ENCODE measurements at regions not wholly inside any gene's neighbourhood (a gene's known extent, or its start where the extent isn't known, plus 50 kb on each side); places are given as distances from the start of the nearest gene placed in this dataset.

DNA sequence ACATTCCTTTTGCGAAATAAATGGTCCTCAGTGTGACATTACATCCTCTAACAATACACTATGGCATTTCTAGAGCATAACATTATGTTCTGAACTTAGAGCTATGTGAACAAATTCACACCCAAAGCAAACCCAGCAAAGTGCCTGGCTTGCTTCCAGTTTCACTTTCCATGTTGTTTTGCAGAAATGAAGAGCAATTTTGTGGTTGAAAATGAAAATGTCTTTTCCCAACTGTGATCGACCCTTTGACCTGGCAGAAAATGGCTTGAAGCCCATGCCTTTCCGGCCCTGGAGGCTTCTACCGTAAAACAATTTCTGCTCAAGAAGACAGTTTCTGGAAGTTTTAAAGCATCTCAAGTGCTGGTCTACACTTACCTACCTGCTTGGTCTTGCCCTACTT is 344.7 kb upstream of the RGMB start:
- TF ChIP-seq CTCF (conservative IDR thresholded peaks at IDR 0.05; ENCODE audit: low read depth, low read length), result no peak
- TF ChIP-seq CEBPB (IDR thresholded peaks at IDR 0.05; ENCODE audit: low read depth, low read length), result no peak
- no peak for TF ChIP-seq NFE2L2 (IDR thresholded peaks at IDR 0.05; ENCODE audit: low read depth, low read length)
- no peak for TF ChIP-seq POLR2A (IDR thresholded peaks at IDR 0.05; ENCODE audit: low read depth, low read length)
- no peak for TF ChIP-seq RFX5 (IDR thresholded peaks at IDR 0.05; ENCODE audit: low read depth, low read length)
- TF ChIP-seq RAD21 (IDR thresholded peaks at IDR 0.05; ENCODE audit: low read length), result no peak
- no peak for TF ChIP-seq MAZ (IDR thresholded peaks at IDR 0.05; ENCODE audit: borderline replicate concordance, low read depth, low read length)
- no peak for TF ChIP-seq MXI1 (IDR thresholded peaks at IDR 0.05; ENCODE audit: borderline replicate concordance, low read depth, low read length)
- no peak for TF ChIP-seq FOS (IDR thresholded peaks at IDR 0.05; ENCODE audit: low read depth, low read length)
- no peak for TF ChIP-seq SMC3 (IDR thresholded peaks at IDR 0.05; ENCODE audit: low read depth, low read length)
- TF ChIP-seq BHLHE40 (IDR thresholded peaks at IDR 0.05; ENCODE audit: low read depth, low read length), result no peak
- no peak for TF ChIP-seq CHD1 (IDR thresholded peaks at IDR 0.05; ENCODE audit: low read depth, low read length)
- TF ChIP-seq, protein P1, sequence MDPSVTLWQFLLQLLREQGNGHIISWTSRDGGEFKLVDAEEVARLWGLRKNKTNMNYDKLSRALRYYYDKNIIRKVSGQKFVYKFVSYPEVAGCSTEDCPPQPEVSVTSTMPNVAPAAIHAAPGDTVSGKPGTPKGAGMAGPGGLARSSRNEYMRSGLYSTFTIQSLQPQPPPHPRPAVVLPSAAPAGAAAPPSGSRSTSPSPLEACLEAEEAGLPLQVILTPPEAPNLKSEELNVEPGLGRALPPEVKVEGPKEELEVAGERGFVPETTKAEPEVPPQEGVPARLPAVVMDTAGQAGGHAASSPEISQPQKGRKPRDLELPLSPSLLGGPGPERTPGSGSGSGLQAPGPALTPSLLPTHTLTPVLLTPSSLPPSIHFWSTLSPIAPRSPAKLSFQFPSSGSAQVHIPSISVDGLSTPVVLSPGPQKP (IDR thresholded peaks at IDR 0.05; ENCODE audit: borderline replicate concordance, low read depth, low read length), result no peak
- TF ChIP-seq USF2 (IDR thresholded peaks at IDR 0.05; ENCODE audit: low read depth, low read length), result no peak
